T-helper 17 cell (primary cell): ENCODE measurements at regions not wholly inside any gene's neighbourhood (a gene's known extent, or its start where the extent isn't known, plus 50 kb on each side); places are given as distances from the start of the nearest gene placed in this dataset.

Source experiments
- ATAC-seq: fragments of 150-1000 bp; cut with Tn5 transposase; 2 replicates; pipeline ENCODE4 v1.10.0; 2021; ENCODE audit warnings: mild to moderate bottlenecking, moderate library complexity
- DNase-seq, 3 donors: peaks; one replicate each; pipeline versions ENCODE4 v3.0.0 to v3.0.0-alpha.2; 2020 to 2021
- H3K9me3 ChIP-seq: one replicate; pipeline ENCODE4 v1.7.0; 2013; ENCODE audit warnings: low read length, mild to moderate bottlenecking; ENCODE audit not compliant: control insufficient read depth, poor library complexity, severe bottlenecking
- H3K27ac Mint-ChIP-seq: one replicate; pipeline ENCODE4 v1.8.0; 2022; ENCODE audit warnings: mild to moderate bottlenecking, moderate library complexity, mixed read lengths
- H3K27me3 Mint-ChIP-seq: one replicate; pipeline ENCODE4 v1.8.0; 2022; ENCODE audit warnings: mixed read lengths
- H3K36me3 Mint-ChIP-seq: one replicate; pipeline ENCODE4 v1.8.0; 2022; ENCODE audit warnings: low read depth, mixed read lengths
- H3K4me1 Mint-ChIP-seq: one replicate; pipeline ENCODE4 v1.8.0; 2022; ENCODE audit warnings: mild to moderate bottlenecking, mixed read lengths
- H3K4me3 Mint-ChIP-seq: one replicate; pipeline ENCODE4 v1.8.0; 2022; ENCODE audit warnings: mild to moderate bottlenecking, moderate library complexity, mixed read lengths

GRCh38 chr2:122367646-122368010, 612.2 kb downstream of the TSN start:
- H3K9me3 ChIP-seq = peaks cover 2% of the 10 kb centered on the region
- ATAC-seq = no peak
- no peak overlapping the region for H3K27ac Mint-ChIP-seq
- DNase-seq = no peak
- H3K27me3 Mint-ChIP-seq = no peaks in the 10 kb centered on the region
- no peaks in the 10 kb centered on the region for H3K4me1 Mint-ChIP-seq
- H3K4me3 Mint-ChIP-seq = no peak overlapping the region
- no peaks in the 10 kb centered on the region for H3K36me3 Mint-ChIP-seq

- Mint-ChIP-seq H3K27ac (no peak overlapping the region), H3K4me3 (no peak overlapping the region), H3K36me3 (no peaks in the 10 kb centered on the region), H3K4me1 (no peaks in the 10 kb centered on the region), H3K27me3 (no peaks in the 10 kb centered on the region)
- peaks cover 2% of the 10 kb centered on the region for H3K9me3 ChIP-seq
- no peak for DNase-seq
- ATAC-seq = no peak
Observed at GRCh38 chr2:122368576-122369243, 613.3 kb downstream of the TSN start.

- Mint-ChIP-seq H3K4me1 (no peaks in the 10 kb centered on the region), H3K27me3 (no peaks in the 10 kb centered on the region), H3K36me3 (no peaks in the 10 kb centered on the region), H3K4me3 (no peak overlapping the region), H3K27ac (no peak overlapping the region)
- H3K9me3 ChIP-seq = no peaks in the 10 kb centered on the region
- ATAC-seq = no peak
- DNase-seq = no peak
Observed at GRCh38 chr2:122378521-122378920, 623.1 kb downstream of the TSN start.

GRCh38 chr2:122384768-122385333, 629.4 kb downstream of the TSN start:
- ATAC-seq (no peak), DNase-seq (no peak)
- H3K36me3 Mint-ChIP-seq = no peaks in the 10 kb centered on the region
- no peaks in the 10 kb centered on the region for H3K9me3 ChIP-seq
- no peaks in the 10 kb centered on the region for H3K4me1 Mint-ChIP-seq
- no peak overlapping the region for H3K4me3 Mint-ChIP-seq
- no peak overlapping the region for H3K27ac Mint-ChIP-seq
- H3K27me3 Mint-ChIP-seq = no peaks in the 10 kb centered on the region

GRCh38 chr2:122388208-122388607, 632.8 kb downstream of the TSN start:
- no peaks in the 10 kb centered on the region for H3K27me3 Mint-ChIP-seq

GRCh38 chr2:122389694-122390093, 634.2 kb downstream of the TSN start:
- ATAC-seq (no peak), DNase-seq (no peak)
- H3K27me3 Mint-ChIP-seq = no peaks in the 10 kb centered on the region
- H3K4me1 Mint-ChIP-seq = no peaks in the 10 kb centered on the region
- no peaks in the 10 kb centered on the region for H3K9me3 ChIP-seq
- H3K36me3 Mint-ChIP-seq = no peaks in the 10 kb centered on the region
- no peak overlapping the region for H3K27ac Mint-ChIP-seq
- H3K4me3 Mint-ChIP-seq = no peak overlapping the region

More at GRCh38 chr2:122388208-122388607, 632.8 kb downstream of the TSN start:
- Mint-ChIP-seq H3K4me3 (no peak overlapping the region), H3K27ac (no peak overlapping the region), H3K36me3 (no peaks in the 10 kb centered on the region), H3K4me1 (no peaks in the 10 kb centered on the region)
- DNase-seq (no peak), ATAC-seq (no peak)
- H3K9me3 ChIP-seq = no peaks in the 10 kb centered on the region

- no peak for ATAC-seq
- Mint-ChIP-seq H3K27me3 (no peaks in the 10 kb centered on the region), H3K36me3 (no peaks in the 10 kb centered on the region), H3K4me1 (no peaks in the 10 kb centered on the region), H3K27ac (no peak overlapping the region), H3K4me3 (no peak overlapping the region)
- H3K9me3 ChIP-seq = no peaks in the 10 kb centered on the region
- DNase-seq = no peak
Observed at GRCh38 chr2:122390406-122390805, 635.0 kb downstream of the TSN start.

GRCh38 chr2:122391726-122392125, 636.3 kb downstream of the TSN start:
- H3K4me3 Mint-ChIP-seq = no peak overlapping the region
- DNase-seq = no peak
- no peaks in the 10 kb centered on the region for H3K4me1 Mint-ChIP-seq
- no peaks in the 10 kb centered on the region for H3K9me3 ChIP-seq
- H3K27ac Mint-ChIP-seq = no peak overlapping the region
- no peak for ATAC-seq
- H3K27me3 Mint-ChIP-seq = no peaks in the 10 kb centered on the region
- H3K36me3 Mint-ChIP-seq = no peaks in the 10 kb centered on the region

- H3K36me3 Mint-ChIP-seq = no peaks in the 10 kb centered on the region
- no peak overlapping the region for H3K27ac Mint-ChIP-seq
- H3K27me3 Mint-ChIP-seq = no peaks in the 10 kb centered on the region
- H3K4me1 Mint-ChIP-seq = no peaks in the 10 kb centered on the region
- DNase-seq (no peak), ATAC-seq (no peak)
- no peak overlapping the region for H3K4me3 Mint-ChIP-seq
- H3K9me3 ChIP-seq = no peaks in the 10 kb centered on the region
Observed at GRCh38 chr2:122395687-122396086, 640.2 kb downstream of the TSN start.

- H3K9me3 ChIP-seq = peaks cover 2% of the 10 kb centered on the region
- Mint-ChIP-seq H3K4me3 (no peak overlapping the region), H3K36me3 (no peaks in the 10 kb centered on the region), H3K27ac (no peak overlapping the region), H3K27me3 (no peaks in the 10 kb centered on the region), H3K4me1 (no peaks in the 10 kb centered on the region)
- ATAC-seq = no peak
- no peak for DNase-seq
Observed at GRCh38 chr2:122411231-122411630, 655.8 kb downstream of the TSN start.

- no peak for ATAC-seq
- H3K4me3 Mint-ChIP-seq = no peak overlapping the region
Observed at GRCh38 chr2:122412360-122412759, 656.9 kb downstream of the TSN start.

GRCh38 chr2:122414902-122415301, 659.5 kb downstream of the TSN start:
- DNase-seq (no peak), ATAC-seq (no peak)
- Mint-ChIP-seq H3K36me3 (no peaks in the 10 kb centered on the region), H3K4me3 (no peak overlapping the region), H3K27ac (no peak overlapping the region), H3K27me3 (no peaks in the 10 kb centered on the region), H3K4me1 (no peaks in the 10 kb centered on the region)
- no peaks in the 10 kb centered on the region for H3K9me3 ChIP-seq

More at GRCh38 chr2:122412360-122412759, 656.9 kb downstream of the TSN start:
- H3K36me3 Mint-ChIP-seq = no peaks in the 10 kb centered on the region
- no peak overlapping the region for H3K27ac Mint-ChIP-seq
- no peak for DNase-seq
- H3K9me3 ChIP-seq = peaks cover 2% of the 10 kb centered on the region
- no peaks in the 10 kb centered on the region for H3K27me3 Mint-ChIP-seq
- H3K4me1 Mint-ChIP-seq = no peaks in the 10 kb centered on the region

- Mint-ChIP-seq H3K4me1 (no peaks in the 10 kb centered on the region), H3K27ac (no peak overlapping the region), H3K27me3 (no peaks in the 10 kb centered on the region), H3K4me3 (no peak overlapping the region), H3K36me3 (no peaks in the 10 kb centered on the region)
- no peaks in the 10 kb centered on the region for H3K9me3 ChIP-seq
- DNase-seq (no peak), ATAC-seq (no peak)
Observed at GRCh38 chr2:122417114-122417513, 661.7 kb downstream of the TSN start.

- no peaks in the 10 kb centered on the region for H3K9me3 ChIP-seq
- Mint-ChIP-seq H3K4me1 (no peaks in the 10 kb centered on the region), H3K36me3 (no peaks in the 10 kb centered on the region), H3K27ac (no peak overlapping the region), H3K27me3 (no peaks in the 10 kb centered on the region), H3K4me3 (no peak overlapping the region)
- ATAC-seq = no peak
- no peak for DNase-seq
Observed at GRCh38 chr2:122421775-122422174, 666.3 kb downstream of the TSN start.
